Naive thymus-derived CD4-positive, alpha-beta T cell (primary cell): ENCODE measurements at regions not wholly inside any gene's neighbourhood (a gene's known extent, or its start where the extent isn't known, plus 50 kb on each side); places are given as distances from the start of the nearest gene placed in this dataset.

ENCODE experiments used
- ATAC-seq: fragments of 150-1000 bp; cut with Tn5 transposase; 2 replicates; pipeline ENCODE4 v1.10.0; 2021; ENCODE audit warnings: mild to moderate bottlenecking, moderate library complexity
- CTCF ChIA-PET: fragments of 350-600 bp; sonication (Branson Sonifier 250); formaldehyde crosslinking; loops from one replicate; lab custom pipeline; 2021; ENCODE audit warnings: antibody characterized with exemption; lab: Charles Lee
- POLR2A ChIA-PET: fragments of 350-600 bp; sonication (Branson Sonifier 250); formaldehyde crosslinking; loops from one replicate; lab custom pipeline; 2021; ENCODE audit warnings: antibody characterized with exemption, inconsistent platforms; lab: Charles Lee
- DNase-seq, 9 donors: peaks; one replicate each; pipeline versions ENCODE4 v3.0.0 to v3.0.0-alpha.2; 2020 to 2022; ENCODE audit warnings: mixed read lengths in 1 of 9
- H3K27ac ChIP-seq: one replicate; pipeline ENCODE4 v1.7.0; 2013; ENCODE audit warnings: mild to moderate bottlenecking, low read depth, low read length, moderate library complexity
- H3K27me3 ChIP-seq, 2 donors: one replicate each; pipeline ENCODE4 v1.7.0; 2013; ENCODE audit warnings: low read length in 2 of 2, mild to moderate bottlenecking in 2 of 2, moderate library complexity in 2 of 2; ENCODE audit not compliant: control insufficient read depth in 2 of 2, insufficient read depth in 2 of 2
- H3K36me3 ChIP-seq, 3 experiments: 1 replicate in 2 of 3; 2 replicates in 1 of 3; pipeline ENCODE4 v1.7.0; 2013; ENCODE audit warnings: low read length in 3 of 3, mild to moderate bottlenecking in 3 of 3, moderate library complexity in 1 of 3; ENCODE audit not compliant: insufficient read depth in 3 of 3, control insufficient read depth in 2 of 3
- H3K4me1 ChIP-seq, 2 donors: one replicate each; pipeline ENCODE4 v1.7.0; 2013; ENCODE audit warnings: low read length in 2 of 2, mild to moderate bottlenecking in 2 of 2, moderate library complexity in 1 of 2; ENCODE audit not compliant: control insufficient read depth in 2 of 2, insufficient read depth in 2 of 2
- H3K4me3 ChIP-seq: 2 replicates; pipeline ENCODE4 v1.7.0; 2013; ENCODE audit warnings: mild to moderate bottlenecking, low read length
- H3K9me3 ChIP-seq, 3 experiments: 1 replicate in 2 of 3; 2 replicates in 1 of 3; pipeline ENCODE4 v1.7.0; 2013; ENCODE audit warnings: low read length in 3 of 3; ENCODE audit not compliant: control insufficient read depth in 2 of 3
- H3K27ac Mint-ChIP-seq, 9 donors: one replicate each; pipeline ENCODE4 v1.8.0; 2020 to 2022; ENCODE audit warnings: mixed read lengths in 9 of 9, mild to moderate bottlenecking in 8 of 9, moderate library complexity in 5 of 9, inconsistent platforms in 2 of 9
- H3K27me3 Mint-ChIP-seq, 5 donors: one replicate each; pipeline ENCODE4 v1.8.0; 2021 to 2022; ENCODE audit warnings: mixed read lengths in 5 of 5, mild to moderate bottlenecking in 1 of 5
- H3K36me3 Mint-ChIP-seq, 5 donors: one replicate each; pipeline ENCODE4 v1.8.0; 2020 to 2022; ENCODE audit warnings: mixed read lengths in 5 of 5, mild to moderate bottlenecking in 3 of 5, inconsistent platforms in 1 of 5
- H3K4me1 Mint-ChIP-seq, 7 donors: one replicate each; pipeline ENCODE4 v1.8.0; 2020 to 2022; ENCODE audit warnings: mixed read lengths in 7 of 7, mild to moderate bottlenecking in 3 of 7, inconsistent platforms in 1 of 7
- H3K4me3 Mint-ChIP-seq, 10 donors: one replicate each; pipeline ENCODE4 v1.8.0; 2020 to 2022; ENCODE audit warnings: mild to moderate bottlenecking in 10 of 10, mixed read lengths in 10 of 10, moderate library complexity in 6 of 10, inconsistent platforms in 2 of 10
- H3K9me3 Mint-ChIP-seq, 11 donors: one replicate each; pipeline ENCODE4 v1.8.0; 2020 to 2022; ENCODE audit warnings: mixed read lengths in 11 of 11, mild to moderate bottlenecking in 4 of 11, inconsistent platforms in 1 of 11, moderate library complexity in 1 of 11
- intact Hi-C, 2 donors: fragments of 100-400 bp; cut with micrococcal nuclease; formaldehyde crosslinking; loops; one replicate each; pipeline ENCODE4 v1.15.1; 2023

- no peak overlapping the region for H3K4me3 ChIP-seq
- intact Hi-C loops: no loop called here
- H3K9me3 ChIP-seq: no peaks in the 10 kb centered on the region
- no peak overlapping the region for H3K27ac Mint-ChIP-seq
- DNase-seq (no peak), ATAC-seq (no peak)
- no peaks in the 10 kb centered on the region for H3K36me3 ChIP-seq
- ChIA-PET CTCF (no interaction called here), POLR2A (no interaction called here)
- H3K4me1 Mint-ChIP-seq: peaks cover 0 to 14% (median 0%) of the 10 kb centered on the region in 7 donors
- H3K27me3 ChIP-seq: no peaks in the 10 kb centered on the region
- peaks cover 0 to 18% (median 0%) of the 10 kb centered on the region in 5 donors for H3K36me3 Mint-ChIP-seq
- H3K27me3 Mint-ChIP-seq: no peaks in the 10 kb centered on the region
- H3K4me1 ChIP-seq: no peaks in the 10 kb centered on the region
- peaks cover 0 to 14% (median 0%) of the 10 kb centered on the region in 11 donors for H3K9me3 Mint-ChIP-seq
- no peak overlapping the region for H3K4me3 Mint-ChIP-seq
- H3K27ac ChIP-seq: no peak overlapping the region
Measured at GRCh38 chr1:198986036-198986435, 347.2 kb downstream of the PTPRC start.

- no peak overlapping the region for H3K27ac ChIP-seq
- no peaks in the 10 kb centered on the region for H3K36me3 ChIP-seq
- H3K27ac Mint-ChIP-seq: no peak overlapping the region
- ChIA-PET CTCF (no interaction called here), POLR2A (no interaction called here)
- H3K36me3 Mint-ChIP-seq: peaks cover 0 to 18% (median 0%) of the 10 kb centered on the region in 5 donors
- intact Hi-C loops: no loop called here
- H3K27me3 Mint-ChIP-seq: no peaks in the 10 kb centered on the region
- H3K4me1 Mint-ChIP-seq: peaks cover 0 to 11% (median 0%) of the 10 kb centered on the region in 7 donors
- H3K9me3 Mint-ChIP-seq: peaks cover 0 to 14% (median 0%) of the 10 kb centered on the region in 11 donors
- no peaks in the 10 kb centered on the region for H3K27me3 ChIP-seq
- ATAC-seq (no peak), DNase-seq (no peak)
- H3K9me3 ChIP-seq: no peaks in the 10 kb centered on the region
- H3K4me1 ChIP-seq: no peaks in the 10 kb centered on the region
- no peak overlapping the region for H3K4me3 ChIP-seq
- no peak overlapping the region for H3K4me3 Mint-ChIP-seq
Measured at GRCh38 chr1:198986442-198986841, 347.6 kb downstream of the PTPRC start.

- no peaks in the 10 kb centered on the region for H3K27me3 ChIP-seq
- no peak overlapping the region for H3K4me3 Mint-ChIP-seq
- H3K9me3 Mint-ChIP-seq: peaks cover 0 to 8% (median 0%) of the 10 kb centered on the region in 11 donors
- H3K4me3 ChIP-seq: no peak overlapping the region
- ChIA-PET POLR2A (no interaction called here), CTCF (no interaction called here)
- DNase-seq (no peak), ATAC-seq (no peak)
- no peaks in the 10 kb centered on the region for H3K36me3 ChIP-seq
- intact Hi-C loops: no loop called here
- H3K27me3 Mint-ChIP-seq: peaks cover 0 to 2% (median 0%) of the 10 kb centered on the region in 5 donors
- H3K27ac Mint-ChIP-seq: no peak overlapping the region
- no peaks in the 10 kb centered on the region for H3K9me3 ChIP-seq
- no peaks in the 10 kb centered on the region for H3K4me1 ChIP-seq
- peaks cover 0 to 17% (median 0%) of the 10 kb centered on the region in 5 donors for H3K36me3 Mint-ChIP-seq
- peaks cover 0 to 11% (median 0%) of the 10 kb centered on the region in 7 donors for H3K4me1 Mint-ChIP-seq
- H3K27ac ChIP-seq: no peak overlapping the region
Measured at GRCh38 chr1:199002661-199003060, 363.8 kb downstream of the PTPRC start.

GRCh38 chr1:199007423-199007822, 368.6 kb downstream of the PTPRC start:
- H3K27ac ChIP-seq: no peak overlapping the region
- Mint-ChIP-seq H3K9me3 (peaks cover 0 to 7% (median 0%) of the 10 kb centered on the region in 11 donors), H3K36me3 (peaks cover 0 to 24% (median 0%) of the 10 kb centered on the region in 5 donors), H3K4me1 (peaks cover 15 to 47% (median 23%) of the 10 kb centered on the region in 7 donors), H3K4me3 (no peak overlapping the region), H3K27me3 (no peaks in the 10 kb centered on the region), H3K27ac (no peak overlapping the region)
- no peak overlapping the region for H3K4me3 ChIP-seq
- CTCF ChIA-PET: no interaction called here
- no peak for DNase-seq
- H3K27me3 ChIP-seq: no peaks in the 10 kb centered on the region
- no peaks in the 10 kb centered on the region for H3K9me3 ChIP-seq
- H3K4me1 ChIP-seq: peaks cover 8 to 19% of the 10 kb centered on the region in 2 donors
- POLR2A ChIA-PET: no interaction called here
- H3K36me3 ChIP-seq: no peaks in the 10 kb centered on the region
- ATAC-seq: no peak
- intact Hi-C loops: no loop called here

GRCh38 chr1:199009447-199009846, 370.6 kb downstream of the PTPRC start:
- Histone ChIP-seq H3K27me3 (no peaks in the 10 kb centered on the region), H3K4me3 (peak overlapping the region; percentile 3), H3K36me3 (no peaks in the 10 kb centered on the region), H3K27ac (no peak overlapping the region), H3K9me3 (no peaks in the 10 kb centered on the region), H3K4me1 (peaks cover 8 to 19% of the 10 kb centered on the region in 2 donors)
- ChIA-PET POLR2A (interaction anchor here (0.6 kb wide), 1 partner anchor 1214 kb away, joined by 3 read pairs; no protein-coding TSS in a partner anchor), CTCF (no interaction called here)
- H3K36me3 Mint-ChIP-seq: peaks cover 0 to 26% (median 0%) of the 10 kb centered on the region in 5 donors
- no peak for ATAC-seq
- peaks cover 0 to 6% (median 0%) of the 10 kb centered on the region in 11 donors for H3K9me3 Mint-ChIP-seq
- peak overlapping the region; percentile 3 to 74 (median 56) for H3K4me3 Mint-ChIP-seq
- H3K27me3 Mint-ChIP-seq: no peaks in the 10 kb centered on the region
- H3K27ac Mint-ChIP-seq: peak overlapping the region in 5 of 9 donors; percentile 23 to 77 (median 44)
- peak in 4 of 9 donors; percentile 7 to 24 (median 14) for DNase-seq
- intact Hi-C loops: loop anchor here in 1 of 2 donors (2.0 kb wide), 1 partner anchor 31 kb away; no protein-coding TSS in a partner anchor
- H3K4me1 Mint-ChIP-seq: peaks cover 19 to 52% (median 26%) of the 10 kb centered on the region in 7 donors

- ATAC-seq: peak; percentile 61
- intact Hi-C loops: loop anchor here (2.0 kb wide), 2 partner anchors 16 to 74 kb away; no protein-coding TSS in a partner anchor
- ChIA-PET CTCF (no interaction called here), POLR2A (no interaction called here)
- Histone ChIP-seq H3K27me3 (no peaks in the 10 kb centered on the region), H3K9me3 (no peaks in the 10 kb centered on the region), H3K4me3 (no peak overlapping the region), H3K27ac (no peak overlapping the region), H3K36me3 (no peaks in the 10 kb centered on the region), H3K4me1 (peaks cover 8 to 19% of the 10 kb centered on the region in 2 donors)
- Mint-ChIP-seq H3K4me3 (peak overlapping the region in 8 of 10 donors; percentile 0 to 74 (median 28)), H3K27ac (peak overlapping the region in 1 of 9 donors; percentile 53), H3K36me3 (peaks cover 0 to 23% (median 0%) of the 10 kb centered on the region in 5 donors), H3K27me3 (no peaks in the 10 kb centered on the region), H3K4me1 (peaks cover 23 to 62% (median 34%) of the 10 kb centered on the region in 7 donors), H3K9me3 (peaks cover 0 to 6% (median 0%) of the 10 kb centered on the region in 11 donors)
- peak in 1 of 9 donors; percentile 18 for DNase-seq
Measured at GRCh38 chr1:199010492-199010891, 371.7 kb downstream of the PTPRC start.
